GM23338 (cell line): ENCODE measurements at regions not wholly inside any gene's neighbourhood (a gene's known extent, or its start where the extent isn't known, plus 50 kb on each side); places are given as distances from the start of the nearest gene placed in this dataset.

Source experiments
- CTCF ChIP-seq, 2 experiments: fragments of 200-600 bp in 1 of 2; sonication (generic) in 1 of 2; conservative IDR thresholded peaks; 2 replicates each; pipeline versions ENCODE4 v1.5.1 to v1.6.1; 2016 to 2017; ENCODE audit warnings: antibody characterized with exemption in 2 of 2, low read depth in 2 of 2, mild to moderate bottlenecking in 2 of 2, moderate library complexity in 1 of 2
- EZH2phosphoT487 ChIP-seq: fragments of 200-600 bp; sonication (generic); IDR thresholded peaks from one replicate; pipeline ENCODE4 v1.8.1; 2018; ENCODE audit warnings: antibody characterized with exemption; ENCODE audit not compliant: unreplicated experiment

- no peak for TF ChIP-seq EZH2phosphoT487
- TF ChIP-seq CTCF (conservative IDR thresholded peaks at IDR 0.05; ENCODE audit: low read depth in 2 of 2), result no peak
These were observed 175.6 kb downstream of the MC4R start for GRCh38 chr18:60196836-60197606.
